ENCODE measurements at regions not wholly inside any gene's neighbourhood (a gene's known extent, or its start where the extent isn't known, plus 50 kb on each side); places are given as distances from the start of the nearest gene placed in this dataset.

- TF ChIP-seq SIN3A (IDR thresholded peaks at IDR 0.05; ENCODE audit: borderline replicate concordance, insufficient read depth, low read depth, low read length) (no peak), POLR2AphosphoS5 (IDR thresholded peaks at IDR 0.05; ENCODE audit: low read depth, low read length) (no peak), TCF7L2 (IDR thresholded peaks at IDR 0.05; ENCODE audit: low read depth, low read length) (no peak)
- TF ChIP-seq, protein P1, sequence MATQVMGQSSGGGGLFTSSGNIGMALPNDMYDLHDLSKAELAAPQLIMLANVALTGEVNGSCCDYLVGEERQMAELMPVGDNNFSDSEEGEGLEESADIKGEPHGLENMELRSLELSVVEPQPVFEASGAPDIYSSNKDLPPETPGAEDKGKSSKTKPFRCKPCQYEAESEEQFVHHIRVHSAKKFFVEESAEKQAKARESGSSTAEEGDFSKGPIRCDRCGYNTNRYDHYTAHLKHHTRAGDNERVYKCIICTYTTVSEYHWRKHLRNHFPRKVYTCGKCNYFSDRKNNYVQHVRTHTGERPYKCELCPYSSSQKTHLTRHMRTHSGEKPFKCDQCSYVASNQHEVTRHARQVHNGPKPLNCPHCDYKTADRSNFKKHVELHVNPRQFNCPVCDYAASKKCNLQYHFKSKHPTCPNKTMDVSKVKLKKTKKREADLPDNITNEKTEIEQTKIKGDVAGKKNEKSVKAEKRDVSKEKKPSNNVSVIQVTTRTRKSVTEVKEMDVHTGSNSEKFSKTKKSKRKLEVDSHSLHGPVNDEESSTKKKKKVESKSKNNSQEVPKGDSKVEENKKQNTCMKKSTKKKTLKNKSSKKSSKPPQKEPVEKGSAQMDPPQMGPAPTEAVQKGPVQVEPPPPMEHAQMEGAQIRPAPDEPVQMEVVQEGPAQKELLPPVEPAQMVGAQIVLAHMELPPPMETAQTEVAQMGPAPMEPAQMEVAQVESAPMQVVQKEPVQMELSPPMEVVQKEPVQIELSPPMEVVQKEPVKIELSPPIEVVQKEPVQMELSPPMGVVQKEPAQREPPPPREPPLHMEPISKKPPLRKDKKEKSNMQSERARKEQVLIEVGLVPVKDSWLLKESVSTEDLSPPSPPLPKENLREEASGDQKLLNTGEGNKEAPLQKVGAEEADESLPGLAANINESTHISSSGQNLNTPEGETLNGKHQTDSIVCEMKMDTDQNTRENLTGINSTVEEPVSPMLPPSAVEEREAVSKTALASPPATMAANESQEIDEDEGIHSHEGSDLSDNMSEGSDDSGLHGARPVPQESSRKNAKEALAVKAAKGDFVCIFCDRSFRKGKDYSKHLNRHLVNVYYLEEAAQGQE (IDR thresholded peaks at IDR 0.05; ENCODE audit: insufficient read depth in 1 of 2, low read depth in 2 of 2, low read length in 1 of 2) = no peak
- TF ChIP-seq, protein P2, sequence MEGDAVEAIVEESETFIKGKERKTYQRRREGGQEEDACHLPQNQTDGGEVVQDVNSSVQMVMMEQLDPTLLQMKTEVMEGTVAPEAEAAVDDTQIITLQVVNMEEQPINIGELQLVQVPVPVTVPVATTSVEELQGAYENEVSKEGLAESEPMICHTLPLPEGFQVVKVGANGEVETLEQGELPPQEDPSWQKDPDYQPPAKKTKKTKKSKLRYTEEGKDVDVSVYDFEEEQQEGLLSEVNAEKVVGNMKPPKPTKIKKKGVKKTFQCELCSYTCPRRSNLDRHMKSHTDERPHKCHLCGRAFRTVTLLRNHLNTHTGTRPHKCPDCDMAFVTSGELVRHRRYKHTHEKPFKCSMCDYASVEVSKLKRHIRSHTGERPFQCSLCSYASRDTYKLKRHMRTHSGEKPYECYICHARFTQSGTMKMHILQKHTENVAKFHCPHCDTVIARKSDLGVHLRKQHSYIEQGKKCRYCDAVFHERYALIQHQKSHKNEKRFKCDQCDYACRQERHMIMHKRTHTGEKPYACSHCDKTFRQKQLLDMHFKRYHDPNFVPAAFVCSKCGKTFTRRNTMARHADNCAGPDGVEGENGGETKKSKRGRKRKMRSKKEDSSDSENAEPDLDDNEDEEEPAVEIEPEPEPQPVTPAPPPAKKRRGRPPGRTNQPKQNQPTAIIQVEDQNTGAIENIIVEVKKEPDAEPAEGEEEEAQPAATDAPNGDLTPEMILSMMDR (IDR thresholded peaks at IDR 0.05) = no peak
These were observed 334.5 kb upstream of the BCHE start for GRCh38 chr3:166171695-166172094.
